Fibroblast of skin of right biceps (primary cell): ENCODE measurements at regions not wholly inside any gene's neighbourhood (a gene's known extent, or its start where the extent isn't known, plus 50 kb on each side); places are given as distances from the start of the nearest gene placed in this dataset.
A peak's percentile ranks its signal among the peaks of the same experiment; 100 is the strongest.
"Not testable (repeated sequence)": the region's sequence is repeated elsewhere in the genome, so short reads cannot be mapped to it uniquely, and the experiment has no call there.

Source experiments
- DNase-seq: peaks from one replicate; pipeline ENCODE4 v3.0.0-alpha.2; 2013

- peak; percentile 52 for DNase-seq
Measured at GRCh38 chrX:123013141-123013540, 170.9 kb upstream of the GRIA3 start.

- no peak for DNase-seq
Measured at GRCh38 chrX:123036401-123036800, 147.7 kb upstream of the GRIA3 start.

- no peak for DNase-seq
Measured at GRCh38 chrX:123049071-123049625, 134.9 kb upstream of the GRIA3 start.

GRCh38 chrX:123060986-123061385, 123.1 kb upstream of the GRIA3 start:
- DNase-seq, result no peak

GRCh38 chrX:123064053-123064452, 120.0 kb upstream of the GRIA3 start:
- DNase-seq, result no peak

- DNase-seq, result no peak
Measured at GRCh38 chrX:123072686-123073385, 111.2 kb upstream of the GRIA3 start.

GRCh38 chrX:123075947-123076561, 108.0 kb upstream of the GRIA3 start:
- no peak for DNase-seq

GRCh38 chrX:123077631-123078030, 106.4 kb upstream of the GRIA3 start:
- peak; percentile 41 for DNase-seq

- no peak for DNase-seq
Measured at GRCh38 chrX:123080065-123080464, 104.0 kb upstream of the GRIA3 start.

GRCh38 chrX:123081776-123082175, 102.3 kb upstream of the GRIA3 start:
- DNase-seq, result peak; percentile 68

- peak; percentile 53 for DNase-seq
Measured at GRCh38 chrX:123083924-123084323, 100.2 kb upstream of the GRIA3 start.

- peak; percentile 84 for DNase-seq
Measured at GRCh38 chrX:123084797-123085196, 99.3 kb upstream of the GRIA3 start.

- peak; percentile 37 for DNase-seq
Measured at GRCh38 chrX:123085311-123085940, 98.7 kb upstream of the GRIA3 start.

GRCh38 chrX:123086768-123087167, 97.3 kb upstream of the GRIA3 start:
- DNase-seq, result no peak

- peak; percentile 35 for DNase-seq
Measured at GRCh38 chrX:123087326-123087725, 96.8 kb upstream of the GRIA3 start.

GRCh38 chrX:123088331-123088730, 95.7 kb upstream of the GRIA3 start:
- DNase-seq, result no peak

- DNase-seq, result no peak
Measured at GRCh38 chrX:123088930-123089329, 95.1 kb upstream of the GRIA3 start.

- no peak for DNase-seq
Measured at GRCh38 chrX:123093792-123094191, 90.3 kb upstream of the GRIA3 start.

- DNase-seq, result no peak
Measured at GRCh38 chrX:123108513-123109427, 75.3 kb upstream of the GRIA3 start.

GRCh38 chrX:123121241-123121640, 62.8 kb upstream of the GRIA3 start:
- peak; percentile 53 for DNase-seq

GRCh38 chrX:123129805-123130204, 54.3 kb upstream of the GRIA3 start:
- not testable (repeated sequence) for DNase-seq
